K562 (cell line): ENCODE measurements at regions not wholly inside any gene's neighbourhood (a gene's known extent, or its start where the extent isn't known, plus 50 kb on each side); places are given as distances from the start of the nearest gene placed in this dataset.

Source experiments
- ATAC-seq: fragments of 200-7000 bp; cut with Tn5 transposase; 3 replicates; pipeline ENCODE4 v1.9.1; 2020; ENCODE audit warnings: moderate library complexity
- BruUV-seq: library from RNA; stranded (reverse); fragments of 400-500 nt; replicated peaks from 2 replicates; lab custom pipeline; 2021; lab: Mats Ljungman, UMichigan
- CTCF ChIA-PET: fragments of 300-600 bp; formaldehyde crosslinking; extraction: SDS; loops from one replicate; lab custom pipeline; 2021; ENCODE audit warnings: low intra/inter-chr PET ratio; lab: Yijun Ruan, JAX
- POLR2A ChIA-PET: fragments of 300-600, 350-650 bp; sonication (Branson Sonifier 250); formaldehyde crosslinking; extraction: SDS; loops from one replicate; lab custom pipeline; 2021; ENCODE audit warnings: antibody characterized with exemption, inconsistent platforms; lab: Yijun Ruan, JAX
- DNase-seq, 4 experiments: peaks; one replicate each; pipeline versions ENCODE4 v3.0.0 to v3.0.0-alpha.2; 2011 to 2018; ENCODE audit warnings: low spot score in 3 of 4, mixed read lengths in 3 of 4; ENCODE audit errors: extremely low read depth in 1 of 4
- FAIRE-seq: peaks from 2 replicates; lab custom pipeline; 2011; peaks lifted over from hg19 to GRCh38; lab: Jason Lieb, UNC
- H2AFZ ChIP-seq: 2 replicates; pipeline ENCODE4 v1.6.0; 2011; ENCODE audit warnings: low read depth, low read length, control low read depth, inconsistent platforms
- H3K27ac ChIP-seq: fragments of 200-600 bp; 3 replicates; pipeline ENCODE4 v1.8.0; 2011; ENCODE audit warnings: low read depth, mild to moderate bottlenecking, control low read depth, inconsistent platforms, low read length, moderate library complexity, mixed read lengths; ENCODE audit errors: extremely low read depth
- H3K27me3 ChIP-seq, 2 experiments: fragments of 300-600 bp in 1 of 2; 2 replicates in 1 of 2; 3 replicates in 1 of 2; pipeline versions ENCODE4 v1.6.0 to v1.8.0; 2011; ENCODE audit warnings: inconsistent platforms in 2 of 2, low read length in 2 of 2, mild to moderate bottlenecking in 1 of 2, mixed read lengths in 1 of 2, moderate library complexity in 1 of 2; ENCODE audit not compliant: control insufficient read depth in 2 of 2, insufficient read depth in 2 of 2
- H3K36me3 ChIP-seq: fragments of 300-600 bp; 3 replicates; pipeline ENCODE4 v1.8.0; 2011; ENCODE audit warnings: mild to moderate bottlenecking, low read length, inconsistent platforms; ENCODE audit not compliant: control insufficient read depth, insufficient read depth
- H3K4me1 ChIP-seq, 2 experiments: fragments of 200-600 bp in 1 of 2; replicated peaks in 1 of 2; 2 replicates in 1 of 2; 3 replicates in 1 of 2; pipeline versions ENCODE4 v1.5.1 to v1.8.0; 2011; ENCODE audit warnings: inconsistent platforms in 2 of 2, low read length in 2 of 2, mild to moderate bottlenecking in 1 of 2, mixed read lengths in 1 of 2, moderate library complexity in 1 of 2; ENCODE audit not compliant: control insufficient read depth in 2 of 2, insufficient read depth in 2 of 2
- H3K4me2 ChIP-seq: 2 replicates; pipeline ENCODE4 v1.6.1; 2011; ENCODE audit warnings: low read length, control low read depth, inconsistent platforms, mixed read lengths; ENCODE audit not compliant: insufficient read depth
- H3K4me3 ChIP-seq: fragments of 200-600 bp; sonication (generic), shearing (Covaris generic); 2 replicates; pipeline ENCODE4 v1.5.1; 2016; ENCODE audit warnings: control low read depth, inconsistent platforms
- H3K79me2 ChIP-seq: fragments of 200-600 bp; 3 replicates; pipeline ENCODE4 v1.8.0; 2011; ENCODE audit warnings: low read length, inconsistent platforms; ENCODE audit not compliant: control insufficient read depth, insufficient read depth
- H3K9ac ChIP-seq, 2 experiments: 2 replicates each; pipeline versions ENCODE4 v1.6.0 to v1.6.1; 2011; ENCODE audit warnings: low read depth in 2 of 2, low read length in 2 of 2, control low read depth in 1 of 2, inconsistent platforms in 1 of 2, mild to moderate bottlenecking in 1 of 2, mixed read lengths in 1 of 2; ENCODE audit not compliant: insufficient read depth in 1 of 2
- H3K9me1 ChIP-seq: one replicate; pipeline ENCODE4 v1.6.0; 2011; ENCODE audit warnings: inconsistent platforms, mild to moderate bottlenecking, low read length, moderate library complexity; ENCODE audit not compliant: control insufficient read depth, insufficient read depth
- H3K9me3 ChIP-seq: replicated peaks from 2 replicates; pipeline ENCODE4 v1.5.1; 2011; ENCODE audit warnings: low read depth, low read length, inconsistent platforms; ENCODE audit not compliant: control insufficient read depth, insufficient read depth
- H4K20me1 ChIP-seq: replicated peaks from 2 replicates; pipeline ENCODE4 v1.6.1; 2011; ENCODE audit warnings: low read length, inconsistent platforms, mixed read lengths; ENCODE audit not compliant: control insufficient read depth, insufficient read depth
- PKNOX1 ChIP-seq: fragments of 450-650 bp; IDR thresholded peaks from 2 replicates; pipeline ENCODE4 v1.6.1; 2016
- REST ChIP-seq, 2 experiments: fragments of 450-650 bp; formaldehyde crosslinking in 1 of 2; IDR thresholded peaks; 2 replicates each; pipeline versions ENCODE4 v1.4.0 to v1.6.1; 2014 to 2020; ENCODE audit warnings: mild to moderate bottlenecking in 2 of 2, borderline replicate concordance in 1 of 2, low read depth in 1 of 2
- TEAD1 ChIP-seq, 2 experiments: fragments of 450-650 bp in 1 of 2; sonication (generic) in 1 of 2; formaldehyde crosslinking; IDR thresholded peaks; 2 replicates each; pipeline versions ENCODE4 v1.4.0 to v1.8.0; 2020 to 2022; ENCODE audit warnings: mild to moderate bottlenecking in 2 of 2, missing genetic modification reagents in 1 of 2
- WGBS: fragments of 100-300 bp; shearing (Covaris generic); methylation state at CpG from one replicate; pipeline ENCODE4 v1.1.6; 2016; ENCODE audit warnings: low coverage, mixed read lengths; ENCODE audit not compliant: insufficient coverage; ENCODE audit errors: missing lambda C conversion rate; 5-methylcytosine and 5-hydroxymethylcytosine counted together
- in situ Hi-C: fragments of 300-500 bp; cut with MboI; formaldehyde crosslinking; loops from 4 replicates; pipeline ENCODE4 v1.15.0; 2018; ENCODE audit warnings: inconsistent platforms, mixed read lengths
- intact Hi-C: fragments of 100-400 bp; cut with micrococcal nuclease; formaldehyde crosslinking; loops from 2 replicates; pipeline ENCODE4 v1.14.2; 2022

DNA sequence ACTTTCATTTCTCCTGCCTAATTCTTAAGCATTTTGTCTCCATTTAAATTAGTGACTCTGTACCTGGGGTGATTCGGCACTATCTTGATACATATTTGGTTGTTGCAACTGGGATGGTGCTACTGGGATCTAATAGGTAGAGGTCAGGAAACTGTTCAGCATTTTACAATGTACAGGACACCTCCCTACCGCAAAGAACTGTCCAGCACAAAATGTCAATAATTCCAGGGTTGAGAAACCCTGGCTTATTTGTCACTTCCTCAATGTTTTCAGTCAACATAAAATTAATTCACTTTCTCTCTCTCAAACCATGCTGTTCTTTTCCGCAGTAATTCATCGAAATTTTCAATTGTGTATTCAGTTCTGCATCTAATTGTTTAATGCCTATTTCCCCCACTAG, 151.4 kb upstream of the CALCR start:
- TF ChIP-seq TEAD1 (CRISPR knock-in tag; IDR thresholded peaks at IDR 0.05) (no peak), PKNOX1 (no peak), REST (IDR thresholded peaks at IDR 0.05; ENCODE audit: borderline replicate concordance) (peak; percentile 30), REST (CRISPR knock-in tag; IDR thresholded peaks at IDR 0.05; ENCODE audit: low read depth) (no peak)
- H3K9ac ChIP-seq: no peak overlapping the region
- ATAC-seq (no peak), FAIRE-seq (no peak), DNase-seq (no peak)
- POLR2A ChIA-PET: no interaction called here
- no peak overlapping the region for H3K27ac ChIP-seq
- no peaks in the 10 kb centered on the region for H3K79me2 ChIP-seq
- H3K36me3 ChIP-seq: no peaks in the 10 kb centered on the region
- H3K4me2 ChIP-seq: no peak overlapping the region
- no peak overlapping the region for H2AFZ ChIP-seq
- no peak overlapping the region for H3K4me3 ChIP-seq
- CTCF ChIA-PET: no interaction called here
- H3K9me3 ChIP-seq: no peaks in the 10 kb centered on the region
- no TSS peak for BruUV-seq
- H3K27me3 ChIP-seq: no peaks in the 10 kb centered on the region
- no peaks in the 10 kb centered on the region for H3K9me1 ChIP-seq
- no peaks in the 10 kb centered on the region for H3K4me1 ChIP-seq
- no peaks in the 10 kb centered on the region for H4K20me1 ChIP-seq
- in situ Hi-C loops (no loop called here), intact Hi-C loops (loop anchor here (10.0 kb wide), 1 partner anchor 509 kb away; no protein-coding TSS in a partner anchor)
- WGBS: 8% methylated on average over 4 of the region's 4 CpGs
